Sigmoid colon (tissue), 4 donors: ENCODE measurements at regions not wholly inside any gene's neighbourhood (a gene's known extent, or its start where the extent isn't known, plus 50 kb on each side); places are given as distances from the start of the nearest gene placed in this dataset.

Experiments used
- CTCF ChIP-seq, 4 experiments: fragments of 450-650 bp in 3 of 4; fragments of 200-600 bp in 1 of 4; IDR thresholded peaks; one replicate each; pipeline ENCODE4 v1.5.1; 2016 to 2019; ENCODE audit warnings: antibody characterized with exemption in 4 of 4, mild to moderate bottlenecking in 3 of 4, moderate library complexity in 2 of 4
- EP300 ChIP-seq, 4 donors: sonication (generic); formaldehyde crosslinking; IDR thresholded peaks; one replicate each; pipeline ENCODE4 v1.6.1; 2017; ENCODE audit warnings: antibody characterized with exemption in 4 of 4
- POLR2A ChIP-seq, 2 donors: fragments of 450-650 bp; IDR thresholded peaks; one replicate each; pipeline ENCODE4 v1.6.1; 2016; ENCODE audit warnings: antibody characterized with exemption in 2 of 2, mild to moderate bottlenecking in 2 of 2, moderate library complexity in 2 of 2
- POLR2AphosphoS5 ChIP-seq, 4 donors: sonication (generic); formaldehyde crosslinking; IDR thresholded peaks; one replicate each; pipeline ENCODE4 v1.6.1; 2017; ENCODE audit warnings: antibody characterized with exemption in 4 of 4

- no peak for TF ChIP-seq CTCF (IDR thresholded peaks at IDR 0.05)
- no peak for TF ChIP-seq POLR2A (IDR thresholded peaks at IDR 0.05)
- no peak for TF ChIP-seq POLR2AphosphoS5 (IDR thresholded peaks at IDR 0.05)
- no peak for TF ChIP-seq EP300 (IDR thresholded peaks at IDR 0.05)
These were observed 139.3 kb upstream of the COL21A1 start for GRCh38 chr6:56386717-56387116.
